Liver (tissue), 8 donors: ENCODE measurements at regions not wholly inside any gene's neighbourhood (a gene's known extent, or its start where the extent isn't known, plus 50 kb on each side); places are given as distances from the start of the nearest gene placed in this dataset.

Experiments used
- DNase-seq: peaks from one replicate; pipeline ENCODE4 v3.0.0-alpha.2; 2017; ENCODE audit warnings: low spot score
- H3K27ac ChIP-seq, 2 donors: one replicate each; pipeline ENCODE4 v1.7.0; 2013; ENCODE audit warnings: inconsistent platforms in 2 of 2, low read length in 2 of 2, control low read depth in 1 of 2, low read depth in 1 of 2, mild to moderate bottlenecking in 1 of 2
- H3K27me3 ChIP-seq, 4 donors: one replicate each; pipeline versions ENCODE4 v1.6.1 to v1.7.0; 2013; ENCODE audit warnings: low read length in 3 of 4, inconsistent platforms in 1 of 4, mild to moderate bottlenecking in 1 of 4, moderate library complexity in 1 of 4; ENCODE audit not compliant: control insufficient read depth in 4 of 4, insufficient read depth in 4 of 4
- H3K36me3 ChIP-seq, 4 donors: one replicate each; pipeline versions ENCODE4 v1.6.1 to v1.7.0; 2013; ENCODE audit warnings: low read length in 3 of 4, mild to moderate bottlenecking in 3 of 4, low read depth in 1 of 4, moderate library complexity in 1 of 4; ENCODE audit not compliant: control insufficient read depth in 4 of 4, insufficient read depth in 3 of 4
- H3K4me1 ChIP-seq, 4 donors: one replicate each; pipeline versions ENCODE4 v1.6.1 to v1.7.0; 2013; ENCODE audit warnings: low read length in 3 of 4, mild to moderate bottlenecking in 3 of 4, moderate library complexity in 1 of 4; ENCODE audit not compliant: control insufficient read depth in 4 of 4, insufficient read depth in 4 of 4
- H3K4me3 ChIP-seq, 3 donors: one replicate each; pipeline versions ENCODE4 v1.6.1 to v1.7.0; 2013; ENCODE audit warnings: low read length in 3 of 3, control low read depth in 1 of 3, low read depth in 1 of 3, mild to moderate bottlenecking in 1 of 3
- H3K9ac ChIP-seq, 2 donors: one replicate each; pipeline ENCODE4 v1.7.0; 2013; ENCODE audit warnings: low read length in 2 of 2, mild to moderate bottlenecking in 2 of 2, moderate library complexity in 2 of 2, control low read depth in 1 of 2, low read depth in 1 of 2
- H3K9me3 ChIP-seq, 4 donors: one replicate each; pipeline versions ENCODE4 v1.6.1 to v1.7.0; 2013; ENCODE audit warnings: low read length in 3 of 4; ENCODE audit not compliant: control insufficient read depth in 4 of 4
- ATF3 ChIP-seq: IDR thresholded peaks from 2 replicates; pipeline ENCODE4 v1.6.1; 2016; ENCODE audit warnings: antibody characterized with exemption
- EGR1 ChIP-seq, 2 donors: IDR thresholded peaks; 2 replicates each; pipeline ENCODE4 v1.6.1; 2016 to 2018; ENCODE audit warnings: antibody characterized with exemption in 2 of 2, low read depth in 2 of 2
- FOXA1 ChIP-seq: IDR thresholded peaks from 2 replicates; pipeline ENCODE4 v1.6.1; 2016; ENCODE audit warnings: antibody characterized with exemption
- FOXA2 ChIP-seq: IDR thresholded peaks from 2 replicates; pipeline ENCODE4 v1.6.1; 2016; ENCODE audit warnings: antibody characterized with exemption
- GABPA ChIP-seq, 2 donors: IDR thresholded peaks in 1 of 2; conservative IDR thresholded peaks in 1 of 2; 2 replicates each; pipeline ENCODE4 v1.6.1; 2016; ENCODE audit warnings: antibody characterized with exemption in 2 of 2, mild to moderate bottlenecking in 1 of 2, moderate library complexity in 1 of 2
- HNF4A ChIP-seq, 2 donors: conservative IDR thresholded peaks; 2 replicates each; pipeline ENCODE4 v1.6.1; 2016; ENCODE audit warnings: antibody characterized with exemption in 2 of 2, mild to moderate bottlenecking in 2 of 2
- NR2F2 ChIP-seq: IDR thresholded peaks from 2 replicates; pipeline ENCODE4 v1.6.1; 2016; ENCODE audit warnings: antibody characterized with exemption
- RAD21 ChIP-seq, 2 donors: IDR thresholded peaks; 2 replicates each; pipeline ENCODE4 v1.6.1; 2016; ENCODE audit warnings: antibody characterized with exemption in 2 of 2, mild to moderate bottlenecking in 2 of 2
- REST ChIP-seq: IDR thresholded peaks from 2 replicates; pipeline ENCODE4 v1.6.1; 2016; ENCODE audit warnings: antibody characterized with exemption, mild to moderate bottlenecking
- RXRA ChIP-seq, 2 donors: IDR thresholded peaks; 2 replicates each; pipeline ENCODE4 v1.6.1; 2017 to 2018; ENCODE audit warnings: antibody characterized with exemption in 2 of 2, mild to moderate bottlenecking in 1 of 2
- SP1 ChIP-seq: IDR thresholded peaks from 2 replicates; pipeline ENCODE4 v1.6.1; 2018; ENCODE audit warnings: antibody characterized with exemption, mild to moderate bottlenecking
- TAF1 ChIP-seq: conservative IDR thresholded peaks from 2 replicates; pipeline ENCODE4 v1.6.1; 2016; ENCODE audit warnings: antibody characterized with exemption, mild to moderate bottlenecking
- YY1 ChIP-seq: IDR thresholded peaks from 2 replicates; pipeline ENCODE4 v1.6.1; 2016; ENCODE audit warnings: antibody characterized with exemption, mild to moderate bottlenecking
- WGBS: extraction: QIAGEN DNeasy Blood & Tissue Kit; methylation state at CpG from one replicate; pipeline ENCODE4 v1.1.7; 2013; 5-methylcytosine and 5-hydroxymethylcytosine counted together
- TF ChIP-seq, protein P1 (sequence below): fragments of 150-350 bp; IDR thresholded peaks from 2 replicates; pipeline ENCODE4 v1.5.1; 2017; ENCODE audit warnings: improper control_type of control experiment, low read depth, low read length; ENCODE audit not compliant: missing input control
- TF ChIP-seq, protein P2 (sequence below): IDR thresholded peaks from 2 replicates; pipeline ENCODE4 v1.6.1; 2016; ENCODE audit warnings: antibody characterized with exemption
- TF ChIP-seq, protein P3 (sequence below): IDR thresholded peaks from 2 replicates; pipeline ENCODE4 v1.6.1; 2016; ENCODE audit warnings: antibody characterized with exemption
- donor health status: healthy.
- donor health status: healthy.
- donor health status: healthy.
- donor health status: healthy.
- donor health status: healthy.

- WGBS: 28% methylated on average over 2 of the region's 2 CpGs
- no peak overlapping the region for H3K4me3 ChIP-seq
- H3K27me3 ChIP-seq: no peaks in the 10 kb centered on the region
- H3K9me3 ChIP-seq: peaks cover 0 to 3% (median 0%) of the 10 kb centered on the region in 4 donors
- DNase-seq: no peak
- no peak overlapping the region for H3K9ac ChIP-seq
- TF ChIP-seq RXRA (IDR thresholded peaks at IDR 0.05) (no peak), REST (no peak), TAF1 (no peak), EGR1 (IDR thresholded peaks at IDR 0.05; ENCODE audit: low read depth in 2 of 2) (no peak), GABPA (IDR thresholded peaks at IDR 0.05 in 1 of 2, conservative IDR thresholded peaks at IDR 0.05 in 1 of 2) (no peak), RAD21 (IDR thresholded peaks at IDR 0.05) (no peak), HNF4A (conservative IDR thresholded peaks at IDR 0.05) (no peak)
- TF ChIP-seq, protein P1, sequence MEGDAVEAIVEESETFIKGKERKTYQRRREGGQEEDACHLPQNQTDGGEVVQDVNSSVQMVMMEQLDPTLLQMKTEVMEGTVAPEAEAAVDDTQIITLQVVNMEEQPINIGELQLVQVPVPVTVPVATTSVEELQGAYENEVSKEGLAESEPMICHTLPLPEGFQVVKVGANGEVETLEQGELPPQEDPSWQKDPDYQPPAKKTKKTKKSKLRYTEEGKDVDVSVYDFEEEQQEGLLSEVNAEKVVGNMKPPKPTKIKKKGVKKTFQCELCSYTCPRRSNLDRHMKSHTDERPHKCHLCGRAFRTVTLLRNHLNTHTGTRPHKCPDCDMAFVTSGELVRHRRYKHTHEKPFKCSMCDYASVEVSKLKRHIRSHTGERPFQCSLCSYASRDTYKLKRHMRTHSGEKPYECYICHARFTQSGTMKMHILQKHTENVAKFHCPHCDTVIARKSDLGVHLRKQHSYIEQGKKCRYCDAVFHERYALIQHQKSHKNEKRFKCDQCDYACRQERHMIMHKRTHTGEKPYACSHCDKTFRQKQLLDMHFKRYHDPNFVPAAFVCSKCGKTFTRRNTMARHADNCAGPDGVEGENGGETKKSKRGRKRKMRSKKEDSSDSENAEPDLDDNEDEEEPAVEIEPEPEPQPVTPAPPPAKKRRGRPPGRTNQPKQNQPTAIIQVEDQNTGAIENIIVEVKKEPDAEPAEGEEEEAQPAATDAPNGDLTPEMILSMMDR: no peak
- TF ChIP-seq, protein P2, sequence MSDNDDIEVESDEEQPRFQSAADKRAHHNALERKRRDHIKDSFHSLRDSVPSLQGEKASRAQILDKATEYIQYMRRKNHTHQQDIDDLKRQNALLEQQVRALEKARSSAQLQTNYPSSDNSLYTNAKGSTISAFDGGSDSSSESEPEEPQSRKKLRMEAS: no peak
- no peaks in the 10 kb centered on the region for H3K4me1 ChIP-seq
- no peaks in the 10 kb centered on the region for H3K36me3 ChIP-seq
- no peak overlapping the region for H3K27ac ChIP-seq
Observed at GRCh38 chr2:57796527-57796926, 250.1 kb upstream of the VRK2 start.

- Histone ChIP-seq H3K9me3 (peaks cover 0 to 3% (median 0%) of the 10 kb centered on the region in 4 donors), H3K36me3 (no peaks in the 10 kb centered on the region), H3K9ac (no peak overlapping the region), H3K27ac (no peak overlapping the region), H3K27me3 (no peaks in the 10 kb centered on the region), H3K4me3 (no peak overlapping the region), H3K4me1 (no peaks in the 10 kb centered on the region)
- no peak for TF ChIP-seq EGR1 (IDR thresholded peaks at IDR 0.05; ENCODE audit: low read depth in 2 of 2)
- TF ChIP-seq HNF4A (conservative IDR thresholded peaks at IDR 0.05): no peak
- TF ChIP-seq, protein P3, sequence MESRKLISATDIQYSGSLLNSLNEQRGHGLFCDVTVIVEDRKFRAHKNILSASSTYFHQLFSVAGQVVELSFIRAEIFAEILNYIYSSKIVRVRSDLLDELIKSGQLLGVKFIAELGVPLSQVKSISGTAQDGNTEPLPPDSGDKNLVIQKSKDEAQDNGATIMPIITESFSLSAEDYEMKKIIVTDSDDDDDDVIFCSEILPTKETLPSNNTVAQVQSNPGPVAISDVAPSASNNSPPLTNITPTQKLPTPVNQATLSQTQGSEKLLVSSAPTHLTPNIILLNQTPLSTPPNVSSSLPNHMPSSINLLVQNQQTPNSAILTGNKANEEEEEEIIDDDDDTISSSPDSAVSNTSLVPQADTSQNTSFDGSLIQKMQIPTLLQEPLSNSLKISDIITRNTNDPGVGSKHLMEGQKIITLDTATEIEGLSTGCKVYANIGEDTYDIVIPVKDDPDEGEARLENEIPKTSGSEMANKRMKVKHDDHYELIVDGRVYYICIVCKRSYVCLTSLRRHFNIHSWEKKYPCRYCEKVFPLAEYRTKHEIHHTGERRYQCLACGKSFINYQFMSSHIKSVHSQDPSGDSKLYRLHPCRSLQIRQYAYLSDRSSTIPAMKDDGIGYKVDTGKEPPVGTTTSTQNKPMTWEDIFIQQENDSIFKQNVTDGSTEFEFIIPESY: no peak
- no peak for TF ChIP-seq REST
- no peak for TF ChIP-seq TAF1
- TF ChIP-seq YY1: no peak
- no peak for TF ChIP-seq FOXA1
- no peak for TF ChIP-seq NR2F2
- TF ChIP-seq FOXA2: no peak
- no peak for TF ChIP-seq GABPA (IDR thresholded peaks at IDR 0.05 in 1 of 2, conservative IDR thresholded peaks at IDR 0.05 in 1 of 2)
- TF ChIP-seq, protein P2: no peak
- TF ChIP-seq RXRA (IDR thresholded peaks at IDR 0.05): no peak
- TF ChIP-seq, protein P1: no peak
- no peak for TF ChIP-seq SP1
- TF ChIP-seq ATF3: no peak
- DNase-seq: no peak
Observed at GRCh38 chr2:57798346-57798745, 248.3 kb upstream of the VRK2 start.
